HG02870 (cell line): ENCODE measurements at regions not wholly inside any gene's neighbourhood (a gene's known extent, or its start where the extent isn't known, plus 50 kb on each side); places are given as distances from the start of the nearest gene placed in this dataset.

Experiments
- ATAC-seq: cut with Tn5 transposase; IDR thresholded peaks from one replicate; pipeline ENCODE4 v1.9.1; 2021; ENCODE audit warnings: mild to moderate bottlenecking, moderate library complexity; ENCODE audit not compliant: unreplicated experiment

- ATAC-seq = no peak
These were observed 165.1 kb upstream of the NCAM1 start for GRCh38 chr11:112795911-112796649.

- no peak for ATAC-seq
These were observed 164.1 kb upstream of the NCAM1 start for GRCh38 chr11:112797092-112797491.

- ATAC-seq = peak; percentile 54
These were observed 163.4 kb upstream of the NCAM1 start for GRCh38 chr11:112797648-112798293.

- no peak for ATAC-seq
These were observed 160.0 kb upstream of the NCAM1 start for GRCh38 chr11:112801025-112801816.

- ATAC-seq = no peak
These were observed 159.5 kb upstream of the NCAM1 start for GRCh38 chr11:112801817-112802088.

- ATAC-seq = no peak
These were observed 155.6 kb upstream of the NCAM1 start for GRCh38 chr11:112805658-112806057.

- no peak for ATAC-seq
These were observed 155.0 kb upstream of the NCAM1 start for GRCh38 chr11:112806256-112806655.

GRCh38 chr11:112806876-112807275, 154.3 kb upstream of the NCAM1 start:
- ATAC-seq = no peak

- no peak for ATAC-seq
These were observed 151.8 kb upstream of the NCAM1 start for GRCh38 chr11:112809429-112809828.

- no peak for ATAC-seq
These were observed 150.3 kb upstream of the NCAM1 start for GRCh38 chr11:112810951-112811350.

- ATAC-seq = no peak
These were observed 149.4 kb upstream of the NCAM1 start for GRCh38 chr11:112811783-112812182.

- ATAC-seq = no peak
These were observed 148.5 kb upstream of the NCAM1 start for GRCh38 chr11:112812729-112813128.

GRCh38 chr11:112814168-112814567, 147.1 kb upstream of the NCAM1 start:
- ATAC-seq = no peak

- ATAC-seq = no peak
These were observed 143.8 kb upstream of the NCAM1 start for GRCh38 chr11:112817376-112817775.

- no peak for ATAC-seq
These were observed 138.5 kb upstream of the NCAM1 start for GRCh38 chr11:112822478-112823274.

GRCh38 chr11:112826026-112826425, 135.2 kb upstream of the NCAM1 start:
- no peak for ATAC-seq

- no peak for ATAC-seq
These were observed 134.4 kb upstream of the NCAM1 start for GRCh38 chr11:112826788-112827187.

GRCh38 chr11:112828421-112828820, 132.8 kb upstream of the NCAM1 start:
- no peak for ATAC-seq

- ATAC-seq = no peak
These were observed 131.1 kb upstream of the NCAM1 start for GRCh38 chr11:112829971-112830654.

- ATAC-seq = no peak
These were observed 130.2 kb upstream of the NCAM1 start for GRCh38 chr11:112831041-112831440.
